ENCODE measurements at regions not wholly inside any gene's neighbourhood (a gene's known extent, or its start where the extent isn't known, plus 50 kb on each side); places are given as distances from the start of the nearest gene placed in this dataset.

GRCh38 chr6:22926790-22927354, 357.5 kb downstream of the HDGFL1 start:
- no peaks in the 10 kb centered on the region for H3K27me3 ChIP-seq (replicated peaks in 1 of 7)
- H3K4me1 ChIP-seq: peaks cover 0 to 17% (median 6%) of the 10 kb centered on the region in 6 donors
- H3K27ac ChIP-seq: peak overlapping the region in 6 of 8 donors; percentile 48 to 77 (median 68)
- no peak for DNase-seq
- H3K9me3 ChIP-seq: no peaks in the 10 kb centered on the region
- TF ChIP-seq CTCF (IDR thresholded peaks at IDR 0.05 in 8 of 11, conservative IDR thresholded peaks at IDR 0.05 in 3 of 11) (no peak), POLR2A (IDR thresholded peaks at IDR 0.05) (no peak), POLR2AphosphoS5 (IDR thresholded peaks at IDR 0.05) (no peak)
- H3K4me3 ChIP-seq: no peak overlapping the region
- no peaks in the 10 kb centered on the region for H3K36me3 ChIP-seq
- 60 to 88% (median 75%) methylated on average over 2 of the region's 2 CpGs for WGBS, 5 donors
- intact Hi-C loops (cut with DNase I; ENCODE audit: low total_unique reads): no loop called here

DNA sequence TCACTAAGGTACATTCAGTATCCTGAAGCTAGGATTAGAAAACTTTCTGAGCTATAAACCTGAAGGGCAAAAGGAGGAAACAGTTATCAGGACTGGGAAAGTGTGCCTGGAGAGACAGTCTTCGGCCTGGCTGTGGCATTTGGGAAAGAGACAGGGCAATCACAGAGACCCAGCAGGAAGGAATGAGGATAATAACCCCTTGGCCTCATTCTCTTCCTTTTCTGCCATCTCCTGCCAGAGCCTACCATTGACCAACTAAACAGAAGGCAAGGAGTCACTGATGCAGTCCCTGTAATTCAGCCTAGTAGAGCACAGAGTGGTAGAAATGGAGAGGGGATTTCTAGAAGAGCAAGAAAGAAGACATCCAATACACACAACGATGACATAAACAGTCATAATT, 359.4 kb downstream of the HDGFL1 start:
- peaks cover 0 to 17% (median 6%) of the 10 kb centered on the region in 6 donors for H3K4me1 ChIP-seq
- no peak for TF ChIP-seq CTCF (IDR thresholded peaks at IDR 0.05 in 8 of 11, conservative IDR thresholded peaks at IDR 0.05 in 3 of 11)
- no peak for TF ChIP-seq POLR2AphosphoS5 (IDR thresholded peaks at IDR 0.05)
- TF ChIP-seq POLR2A (IDR thresholded peaks at IDR 0.05): no peak
- H3K9me3 ChIP-seq: no peaks in the 10 kb centered on the region
- intact Hi-C loops (cut with DNase I; ENCODE audit: low total_unique reads): no loop called here
- H3K4me3 ChIP-seq: no peak overlapping the region
- H3K27me3 ChIP-seq (replicated peaks in 1 of 7): no peaks in the 10 kb centered on the region
- DNase-seq: no peak
- 43 to 64% (median 45%) methylated on average over 2 of the region's 2 CpGs for WGBS, 5 donors
- no peaks in the 10 kb centered on the region for H3K36me3 ChIP-seq
- peak overlapping the region in 5 of 8 donors; percentile 16 to 61 (median 40) for H3K27ac ChIP-seq

DNA sequence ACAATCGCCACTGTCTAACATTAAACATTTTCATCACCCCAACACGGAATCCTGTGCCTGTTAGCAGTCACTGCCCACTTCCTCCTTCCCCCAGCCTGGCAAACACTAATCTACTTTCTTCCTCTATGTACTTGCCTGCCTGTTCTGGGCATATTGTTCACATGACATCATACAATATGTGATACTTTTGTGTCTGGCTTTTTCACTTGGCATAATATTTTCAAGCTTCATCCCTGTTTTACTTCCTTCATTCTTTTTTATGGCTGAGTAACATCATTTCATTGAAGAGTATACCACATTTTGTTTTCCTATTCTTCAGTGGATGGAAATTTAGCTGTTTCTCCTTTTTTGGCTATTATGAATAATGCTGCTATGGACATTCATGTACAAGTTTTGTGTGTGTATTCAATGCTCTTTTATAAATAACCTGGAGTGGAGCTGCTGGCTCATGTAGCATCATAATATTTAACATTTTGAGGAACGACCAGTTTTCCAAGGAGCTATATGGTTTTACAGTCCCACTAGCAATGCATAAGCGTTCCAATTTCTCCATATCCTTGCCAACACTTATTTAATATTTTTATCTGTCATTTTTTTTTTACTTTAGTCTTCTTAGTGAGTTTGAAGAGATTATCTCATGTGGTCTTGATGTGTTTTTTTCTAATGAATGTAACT, 360.1 kb downstream of the HDGFL1 start:
- no peak for TF ChIP-seq POLR2A (IDR thresholded peaks at IDR 0.05)
- TF ChIP-seq CTCF (IDR thresholded peaks at IDR 0.05 in 8 of 11, conservative IDR thresholded peaks at IDR 0.05 in 3 of 11): no peak
- TF ChIP-seq POLR2AphosphoS5 (IDR thresholded peaks at IDR 0.05): no peak
- H3K36me3 ChIP-seq: no peaks in the 10 kb centered on the region
- H3K9me3 ChIP-seq: no peaks in the 10 kb centered on the region
- H3K4me3 ChIP-seq: no peak overlapping the region
- WGBS, 5 donors: 39 to 63% (median 54%) methylated on average over 4 of the region's 4 CpGs
- H3K27me3 ChIP-seq (replicated peaks in 1 of 7): no peaks in the 10 kb centered on the region
- peak overlapping the region in 4 of 8 donors; percentile 16 to 61 (median 34) for H3K27ac ChIP-seq
- intact Hi-C loops (cut with DNase I; ENCODE audit: low total_unique reads): no loop called here
- DNase-seq: no peak
- peaks cover 0 to 17% (median 6%) of the 10 kb centered on the region in 6 donors for H3K4me1 ChIP-seq

GRCh38 chr6:22940581-22941290, 371.4 kb downstream of the HDGFL1 start:
- TF ChIP-seq POLR2A (IDR thresholded peaks at IDR 0.05): no peak
- no peak for TF ChIP-seq POLR2AphosphoS5 (IDR thresholded peaks at IDR 0.05)
- no peak for TF ChIP-seq CTCF (IDR thresholded peaks at IDR 0.05 in 8 of 11, conservative IDR thresholded peaks at IDR 0.05 in 3 of 11)
- WGBS, 5 donors: 72 to 89% (median 79%) methylated on average over 6 of the region's 6 CpGs

More at GRCh38 chr6:22940581-22941290, 371.4 kb downstream of the HDGFL1 start:
- H3K9me3 ChIP-seq: no peaks in the 10 kb centered on the region
- H3K4me1 ChIP-seq: no peaks in the 10 kb centered on the region
- H3K36me3 ChIP-seq: no peaks in the 10 kb centered on the region
- no peak overlapping the region for H3K4me3 ChIP-seq
- intact Hi-C loops (cut with DNase I; ENCODE audit: low total_unique reads): no loop called here
- no peak overlapping the region for H3K27ac ChIP-seq
- H3K27me3 ChIP-seq (replicated peaks in 1 of 7): no peaks in the 10 kb centered on the region
- no peak for DNase-seq
